ENCODE measurements at regions not wholly inside any gene's neighbourhood (a gene's known extent, or its start where the extent isn't known, plus 50 kb on each side); places are given as distances from the start of the nearest gene placed in this dataset.
A peak's percentile ranks its signal among the peaks of the same experiment; 100 is the strongest.
"Not testable (repeated sequence)": the region's sequence is repeated elsewhere in the genome, so short reads cannot be mapped to it uniquely, and the experiment has no call there.

DNA sequence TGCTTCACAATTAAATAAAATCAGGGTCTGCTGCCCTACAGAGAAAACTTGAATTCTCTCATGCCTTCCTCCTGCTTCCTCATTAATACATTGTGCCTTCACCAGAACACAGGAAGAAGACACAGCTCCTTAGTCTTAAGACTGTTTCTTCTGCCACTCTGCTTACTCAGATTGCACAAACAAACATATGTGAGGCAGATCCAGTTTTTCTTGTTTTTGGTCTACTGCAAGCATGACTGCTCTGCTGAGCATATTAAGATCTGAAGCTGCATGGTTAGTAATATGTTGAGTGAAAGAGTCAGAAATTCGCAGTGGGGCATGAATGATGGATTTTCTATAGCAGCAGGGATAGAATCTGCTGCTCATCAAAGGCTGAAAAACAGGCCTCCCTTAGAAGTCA is 321.1 kb upstream of the STXBP6 start:
- no peaks in the 10 kb centered on the region for H3K36me3 ChIP-seq (replicated peaks; ENCODE audit: control insufficient read depth, insufficient read depth, low read length)
- DNase-seq, result no peak
- no peak overlapping the region for H3K4me3 ChIP-seq (ENCODE audit: insufficient read depth, low read depth, low read length)
- no peaks in the 10 kb centered on the region for H3K27me3 ChIP-seq (ENCODE audit: control insufficient read depth, insufficient read depth, low read length)

DNA sequence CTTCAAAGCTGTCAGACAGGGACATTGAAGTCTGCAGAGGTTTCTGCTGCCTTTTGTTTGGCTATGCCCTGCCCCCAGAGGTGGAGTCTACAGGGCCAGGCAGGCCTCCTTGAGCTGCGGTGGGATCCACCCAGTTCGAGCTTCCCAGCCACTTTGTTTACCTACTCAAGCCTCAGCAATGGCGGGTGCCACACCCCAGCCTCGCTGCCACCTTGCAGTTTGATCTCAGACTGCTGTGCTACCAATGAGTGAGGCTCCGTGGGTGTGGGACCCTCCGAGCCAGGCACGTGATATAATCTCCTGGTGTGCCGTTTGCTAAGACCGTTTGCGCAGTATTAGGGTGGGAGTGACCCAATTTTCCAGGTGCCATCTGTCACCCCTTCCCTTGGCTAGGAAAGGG is 320.1 kb upstream of the STXBP6 start:
- not testable (repeated sequence) for DNase-seq; H3K27me3 ChIP-seq (ENCODE audit: control insufficient read depth, insufficient read depth, low read length); H3K36me3 ChIP-seq (replicated peaks; ENCODE audit: control insufficient read depth, insufficient read depth, low read length); H3K4me3 ChIP-seq (ENCODE audit: insufficient read depth, low read depth, low read length)

DNA sequence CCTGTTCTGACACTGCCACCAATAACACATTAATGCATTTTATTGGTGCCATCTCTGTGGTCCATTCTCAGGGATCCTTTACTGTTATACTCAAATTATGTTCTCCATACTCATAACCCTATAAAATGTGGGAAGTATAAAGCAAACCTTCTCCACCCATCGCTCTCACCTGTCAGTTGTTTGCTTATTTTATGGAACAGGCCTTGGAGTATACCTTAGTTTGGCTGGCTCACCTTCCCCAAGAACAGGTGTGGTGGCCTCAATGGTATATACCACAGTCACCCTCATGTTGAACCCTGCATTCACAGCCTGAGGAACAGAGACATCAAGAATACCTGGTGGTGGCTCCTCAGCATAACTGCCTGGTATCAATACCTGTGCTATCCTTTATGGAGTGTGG is 308.4 kb upstream of the STXBP6 start:
- H3K27me3 ChIP-seq (ENCODE audit: control insufficient read depth, insufficient read depth, low read length), result no peaks in the 10 kb centered on the region
- DNase-seq, result no peak
- H3K36me3 ChIP-seq (replicated peaks; ENCODE audit: control insufficient read depth, insufficient read depth, low read length), result no peaks in the 10 kb centered on the region
- no peak overlapping the region for H3K4me3 ChIP-seq (ENCODE audit: insufficient read depth, low read depth, low read length)

DNA sequence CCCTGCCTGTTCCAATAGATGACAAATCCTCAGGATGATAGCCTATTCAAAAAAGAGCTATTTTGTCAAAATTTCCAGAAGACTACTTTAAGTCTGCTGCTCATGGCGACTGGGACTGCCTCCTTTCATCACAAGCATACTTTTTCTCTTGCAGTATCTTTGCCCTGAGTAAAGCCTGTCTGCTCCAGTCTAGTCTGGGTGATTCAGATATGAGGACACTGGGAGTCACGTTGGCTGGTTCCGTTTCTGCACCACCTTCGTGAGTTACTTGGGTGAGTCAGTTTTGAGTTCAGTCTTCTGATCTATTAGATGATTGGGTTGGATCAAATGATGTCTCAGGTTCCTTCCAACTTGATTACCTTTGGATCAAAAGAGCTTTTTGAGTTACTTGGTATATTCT is 301.3 kb upstream of the STXBP6 start:
- no peak for DNase-seq
- no peaks in the 10 kb centered on the region for H3K27me3 ChIP-seq (ENCODE audit: control insufficient read depth, insufficient read depth, low read length)
- H3K36me3 ChIP-seq (replicated peaks; ENCODE audit: control insufficient read depth, insufficient read depth, low read length), result no peaks in the 10 kb centered on the region
- H3K4me3 ChIP-seq (ENCODE audit: insufficient read depth, low read depth, low read length), result no peak overlapping the region

DNA sequence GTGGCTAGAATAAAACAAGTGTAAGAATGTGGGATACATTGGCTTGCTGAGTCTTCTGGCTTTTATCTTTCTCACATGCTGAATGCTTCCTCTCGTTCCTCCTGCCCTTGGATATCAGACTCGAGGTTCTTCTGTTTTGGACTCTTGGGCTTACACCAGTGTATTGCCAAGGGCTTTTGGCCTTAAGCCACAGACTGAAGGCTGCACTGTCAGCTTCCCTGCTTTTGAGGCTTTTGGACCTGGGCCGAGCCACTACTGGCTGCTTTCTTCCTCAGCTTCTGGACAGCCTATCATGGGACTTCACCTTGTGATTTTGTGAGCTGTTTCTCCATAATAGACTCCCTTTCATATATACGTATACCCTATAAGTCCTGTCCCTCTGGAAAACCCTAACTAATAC is 300.9 kb upstream of the STXBP6 start:
- Histone ChIP-seq H3K4me3 (ENCODE audit: insufficient read depth, low read depth, low read length) (no peak overlapping the region), H3K36me3 (replicated peaks; ENCODE audit: control insufficient read depth, insufficient read depth, low read length) (no peaks in the 10 kb centered on the region), H3K27me3 (ENCODE audit: control insufficient read depth, insufficient read depth, low read length) (no peaks in the 10 kb centered on the region)
- no peak for DNase-seq

DNA sequence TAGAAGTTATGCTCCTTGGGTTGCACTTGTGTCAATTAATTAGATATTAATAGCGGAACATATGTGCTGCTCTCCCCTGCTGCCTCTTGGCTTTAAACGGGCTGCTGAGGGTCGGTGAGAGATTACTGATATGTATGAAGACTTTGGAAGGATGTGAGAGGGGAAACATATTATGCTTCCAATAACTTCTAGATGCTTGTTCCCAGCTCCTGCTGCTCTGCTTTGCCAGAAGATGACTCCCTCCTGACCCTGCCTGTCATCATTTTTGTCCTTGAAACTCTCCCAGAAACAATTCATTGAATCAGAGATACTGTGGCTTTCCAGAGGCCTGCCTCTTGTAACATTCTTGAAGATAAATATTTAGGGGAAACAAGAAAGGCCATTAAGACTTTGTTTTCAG is 300.1 kb upstream of the STXBP6 start:
- no peak for DNase-seq
- H3K4me3 ChIP-seq (ENCODE audit: insufficient read depth, low read depth, low read length), result no peak overlapping the region
- H3K36me3 ChIP-seq (replicated peaks; ENCODE audit: control insufficient read depth, insufficient read depth, low read length), result no peaks in the 10 kb centered on the region
- no peaks in the 10 kb centered on the region for H3K27me3 ChIP-seq (ENCODE audit: control insufficient read depth, insufficient read depth, low read length)

DNA sequence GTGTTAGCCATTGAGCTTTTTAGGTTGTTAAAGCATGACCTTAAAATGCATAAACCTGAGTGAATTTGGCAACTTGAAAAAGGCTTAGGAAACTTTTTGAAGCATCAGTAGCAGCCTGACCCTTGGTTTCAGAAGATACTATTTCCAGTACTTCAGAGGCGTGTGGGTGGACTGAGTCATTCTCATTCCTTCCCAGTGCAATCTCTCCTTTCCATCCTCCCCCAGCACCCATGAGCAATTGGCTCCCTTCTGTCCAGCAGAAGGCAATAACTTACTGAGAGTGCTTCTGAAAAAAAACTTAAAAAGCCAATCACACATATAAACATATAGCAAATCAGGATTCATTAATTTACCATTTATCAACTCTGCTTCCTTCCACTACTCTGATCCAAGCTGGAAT is 299.3 kb upstream of the STXBP6 start:
- no peaks in the 10 kb centered on the region for H3K27me3 ChIP-seq (ENCODE audit: control insufficient read depth, insufficient read depth, low read length)
- no peak overlapping the region for H3K4me3 ChIP-seq (ENCODE audit: insufficient read depth, low read depth, low read length)
- DNase-seq, result no peak
- no peaks in the 10 kb centered on the region for H3K36me3 ChIP-seq (replicated peaks; ENCODE audit: control insufficient read depth, insufficient read depth, low read length)

DNA sequence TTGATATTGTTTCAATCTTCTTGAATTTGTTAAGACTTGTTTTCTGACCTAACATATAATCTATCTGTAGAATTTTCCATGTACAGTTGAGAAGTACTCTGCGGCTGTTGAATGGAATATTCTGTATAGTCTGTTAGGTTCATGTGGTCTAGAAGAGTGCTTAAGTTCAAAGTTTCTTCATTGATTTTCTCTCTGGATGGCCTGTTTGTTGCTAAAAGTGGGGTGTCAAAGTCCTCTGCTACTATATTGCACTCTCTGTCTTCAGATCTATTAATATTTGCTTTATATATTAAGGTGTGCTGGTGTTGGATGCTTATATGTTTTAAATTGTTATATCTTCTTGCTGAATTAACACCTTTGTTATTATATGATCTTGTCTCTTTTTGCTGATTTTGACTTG is 290.9 kb upstream of the STXBP6 start:
- DNase-seq, result no peak
- H3K36me3 ChIP-seq (replicated peaks; ENCODE audit: control insufficient read depth, insufficient read depth, low read length), result no peaks in the 10 kb centered on the region
- H3K27me3 ChIP-seq (ENCODE audit: control insufficient read depth, insufficient read depth, low read length), result no peaks in the 10 kb centered on the region
- H3K4me3 ChIP-seq (ENCODE audit: insufficient read depth, low read depth, low read length), result no peak overlapping the region

DNA sequence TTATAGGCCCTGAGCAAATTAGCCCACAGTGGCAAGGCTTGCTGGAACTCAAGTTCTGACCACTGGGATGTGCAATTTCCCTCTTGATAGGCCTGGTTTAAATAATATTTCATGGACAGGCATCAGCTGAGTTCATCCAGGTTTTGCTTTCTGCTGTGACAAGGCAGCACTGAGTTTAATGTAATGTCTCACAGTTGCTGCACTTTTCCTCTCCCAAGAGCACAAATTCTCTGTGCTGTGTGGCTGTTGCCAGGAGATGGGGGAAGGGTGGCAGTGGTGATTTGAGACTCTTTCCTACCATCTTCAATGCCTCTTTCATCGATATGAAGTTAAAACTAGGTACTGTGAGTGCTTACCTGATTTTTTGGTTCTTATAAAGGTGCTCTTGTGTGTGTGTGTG is 272.8 kb upstream of the STXBP6 start:
- no peak for DNase-seq
- no peaks in the 10 kb centered on the region for H3K36me3 ChIP-seq (replicated peaks; ENCODE audit: control insufficient read depth, insufficient read depth, low read length)
- no peaks in the 10 kb centered on the region for H3K27me3 ChIP-seq (ENCODE audit: control insufficient read depth, insufficient read depth, low read length)
- H3K4me3 ChIP-seq (ENCODE audit: insufficient read depth, low read depth, low read length), result no peak overlapping the region

DNA sequence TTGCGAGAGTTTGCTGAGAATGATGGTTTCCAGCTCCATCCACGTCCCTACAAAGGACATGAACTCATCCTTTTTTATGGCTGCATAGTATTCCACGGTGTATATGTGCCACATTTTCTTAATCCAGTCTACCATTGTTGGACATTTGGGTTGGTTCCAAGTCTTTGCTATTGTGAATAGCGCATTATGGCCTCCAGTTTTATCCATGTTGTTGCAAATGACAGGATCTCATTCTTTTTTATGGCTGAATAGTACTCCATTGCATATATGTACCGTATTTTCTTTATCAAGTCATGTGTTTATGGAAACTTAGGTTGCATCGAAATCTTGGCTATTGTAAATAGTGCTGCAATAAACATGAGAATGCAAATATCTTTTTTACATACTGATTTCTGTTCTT is 266.1 kb upstream of the STXBP6 start:
- not testable (repeated sequence) for H3K36me3 ChIP-seq (replicated peaks; ENCODE audit: control insufficient read depth, insufficient read depth, low read length); H3K4me3 ChIP-seq (ENCODE audit: insufficient read depth, low read depth, low read length); H3K27me3 ChIP-seq (ENCODE audit: control insufficient read depth, insufficient read depth, low read length); DNase-seq

DNA sequence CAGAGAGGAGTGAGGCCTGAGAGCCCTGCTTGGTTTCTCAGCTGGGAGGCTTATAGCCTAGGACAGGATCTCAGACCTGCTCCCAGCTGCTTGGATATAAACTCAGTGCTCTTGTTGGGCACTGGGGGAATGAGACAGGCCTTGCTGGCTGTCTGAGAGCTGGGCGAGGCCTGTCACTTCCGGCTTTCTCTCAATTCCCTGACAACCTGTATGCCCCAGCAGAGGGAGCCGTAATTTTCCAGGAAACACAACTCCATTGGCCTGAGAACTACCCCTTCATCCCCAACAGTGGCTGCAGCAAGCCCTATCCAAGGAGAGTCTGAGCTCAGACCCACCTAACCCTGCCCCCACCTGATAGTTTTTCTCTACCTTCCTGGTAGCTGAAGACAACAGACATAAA is 258.3 kb upstream of the STXBP6 start:
- Histone ChIP-seq H3K4me3 (ENCODE audit: insufficient read depth, low read depth, low read length) (no peak overlapping the region), H3K27me3 (ENCODE audit: control insufficient read depth, insufficient read depth, low read length) (no peaks in the 10 kb centered on the region), H3K36me3 (replicated peaks; ENCODE audit: control insufficient read depth, insufficient read depth, low read length) (no peaks in the 10 kb centered on the region)
- peak; percentile 26 for DNase-seq

DNA sequence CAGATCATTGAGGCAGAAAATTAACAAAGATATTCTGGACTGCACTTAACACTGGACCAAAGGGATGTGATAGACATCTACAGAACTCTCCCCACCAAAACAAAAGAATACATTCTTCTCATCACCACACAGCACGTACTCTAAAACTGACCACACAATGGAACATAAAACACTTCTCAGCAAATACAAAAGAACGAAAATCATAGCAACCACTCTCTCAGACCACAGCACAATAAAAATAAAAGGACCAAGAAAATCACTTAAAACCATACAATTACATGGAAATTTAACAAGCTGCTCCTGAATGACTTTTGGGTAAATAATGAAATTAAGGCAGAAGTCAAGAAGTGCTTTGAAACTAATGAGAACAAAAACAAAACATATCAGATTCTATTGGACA is 254.0 kb upstream of the STXBP6 start:
- no peak for DNase-seq
- Histone ChIP-seq H3K27me3 (ENCODE audit: control insufficient read depth, insufficient read depth, low read length) (no peaks in the 10 kb centered on the region), H3K36me3 (replicated peaks; ENCODE audit: control insufficient read depth, insufficient read depth, low read length) (no peaks in the 10 kb centered on the region), H3K4me3 (ENCODE audit: insufficient read depth, low read depth, low read length) (no peak overlapping the region)

DNA sequence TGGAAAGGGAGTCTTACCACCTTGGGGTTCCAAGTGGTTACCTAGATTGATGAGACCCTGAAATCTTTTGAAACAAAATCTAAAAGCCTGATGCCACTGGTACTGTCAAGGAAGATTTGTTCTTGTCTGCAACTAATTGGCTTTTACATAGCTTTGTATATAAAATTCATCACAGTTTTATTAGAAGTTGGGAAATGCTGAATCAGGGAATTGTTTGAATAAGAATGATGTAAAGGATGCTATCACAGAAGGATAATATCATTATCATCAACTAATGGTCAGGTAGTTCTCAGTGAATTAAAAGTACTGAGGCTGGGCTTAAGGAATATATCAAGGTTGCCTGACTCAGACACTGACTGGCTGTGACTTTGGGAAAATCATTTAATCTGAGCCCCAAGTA is 248.3 kb upstream of the STXBP6 start:
- DNase-seq, result no peak
- Histone ChIP-seq H3K4me3 (ENCODE audit: insufficient read depth, low read depth, low read length) (no peak overlapping the region), H3K36me3 (replicated peaks; ENCODE audit: control insufficient read depth, insufficient read depth, low read length) (no peaks in the 10 kb centered on the region), H3K27me3 (ENCODE audit: control insufficient read depth, insufficient read depth, low read length) (no peaks in the 10 kb centered on the region)

DNA sequence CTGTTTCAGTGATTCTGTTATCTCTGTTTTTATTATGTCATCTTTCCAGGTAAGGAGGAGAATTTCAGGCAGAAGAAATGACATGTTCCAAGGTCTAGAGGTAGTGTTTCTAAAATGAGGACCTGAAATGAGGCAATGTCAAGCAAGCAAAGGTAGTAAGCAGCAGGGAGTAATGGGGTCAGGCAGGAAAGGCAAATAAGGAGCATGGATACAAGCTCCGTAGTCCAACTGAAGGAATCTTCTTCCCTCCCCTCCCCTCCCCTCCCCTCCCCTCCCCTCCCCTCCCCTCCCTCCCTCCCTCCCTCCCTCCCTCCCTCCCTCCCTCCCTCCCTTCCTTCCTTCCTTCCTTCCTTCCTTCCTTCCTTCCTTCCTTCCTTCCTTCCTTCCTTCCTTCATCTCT is 240.2 kb upstream of the STXBP6 start:
- H3K36me3 ChIP-seq (replicated peaks; ENCODE audit: control insufficient read depth, insufficient read depth, low read length); H3K27me3 ChIP-seq (ENCODE audit: control insufficient read depth, insufficient read depth, low read length); DNase-seq; H3K4me3 ChIP-seq (ENCODE audit: insufficient read depth, low read depth, low read length): not testable (repeated sequence)

DNA sequence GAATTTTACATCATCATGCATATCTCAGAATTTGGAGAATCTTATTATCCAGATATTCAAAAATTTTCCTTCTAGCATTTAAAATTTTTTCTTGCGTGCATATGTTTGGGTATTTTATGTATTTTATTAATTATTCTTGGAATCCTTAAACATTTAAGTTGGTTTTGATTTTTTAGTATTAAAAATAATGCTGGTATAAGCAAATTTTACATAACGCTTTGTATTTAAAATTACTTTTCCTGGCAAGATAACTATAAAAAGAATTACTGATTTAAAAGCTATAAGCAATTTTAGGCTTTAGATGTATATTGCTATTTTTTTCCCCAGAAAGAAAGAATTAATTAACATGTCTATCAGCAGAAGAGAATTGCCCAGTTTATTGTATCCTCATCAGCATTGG is 224.6 kb upstream of the STXBP6 start:
- Histone ChIP-seq H3K27me3 (ENCODE audit: control insufficient read depth, insufficient read depth, low read length) (no peaks in the 10 kb centered on the region), H3K4me3 (ENCODE audit: insufficient read depth, low read depth, low read length) (no peak overlapping the region), H3K36me3 (replicated peaks; ENCODE audit: control insufficient read depth, insufficient read depth, low read length) (no peaks in the 10 kb centered on the region)
- DNase-seq, result no peak

DNA sequence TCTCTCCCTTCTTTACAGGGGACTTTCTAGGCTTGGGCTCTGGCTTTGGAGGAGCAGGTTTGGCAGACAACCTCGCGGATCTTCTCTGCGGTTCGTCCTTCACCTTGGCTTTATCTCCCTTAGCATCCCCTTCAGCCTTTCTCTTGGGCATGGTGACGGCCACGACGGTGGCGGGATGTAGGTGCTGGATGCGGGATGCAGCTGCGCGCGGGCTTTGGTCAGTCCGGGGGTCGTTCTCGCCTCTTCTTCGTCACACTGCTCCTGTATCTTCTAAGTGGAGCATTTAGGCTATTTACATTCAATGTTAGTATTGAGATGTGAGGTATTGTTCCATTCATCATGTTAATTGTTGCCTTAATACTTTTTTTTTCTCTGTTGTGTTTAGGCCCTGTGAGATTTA is 217.2 kb upstream of the STXBP6 start:
- H3K27me3 ChIP-seq (ENCODE audit: control insufficient read depth, insufficient read depth, low read length), result no peaks in the 10 kb centered on the region
- H3K4me3 ChIP-seq (ENCODE audit: insufficient read depth, low read depth, low read length), result no peak overlapping the region
- H3K36me3 ChIP-seq (replicated peaks; ENCODE audit: control insufficient read depth, insufficient read depth, low read length), result no peaks in the 10 kb centered on the region
- no peak for DNase-seq
